Astrocyte (in vitro differentiated cells and primary cell): ENCODE measurements at regions not wholly inside any gene's neighbourhood (a gene's known extent, or its start where the extent isn't known, plus 50 kb on each side); places are given as distances from the start of the nearest gene placed in this dataset.

Experiments
- CTCF ChIP-seq: IDR thresholded peaks from 2 replicates; pipeline ENCODE4 v1.5.1; 2011; ENCODE audit warnings: low read depth, mild to moderate bottlenecking, inconsistent platforms, low read length, moderate library complexity; ENCODE audit not compliant: insufficient read depth
- EZH2 ChIP-seq: IDR thresholded peaks from 2 replicates; pipeline ENCODE4 v1.6.1; 2012; ENCODE audit warnings: mild to moderate bottlenecking, low read length, inconsistent platforms; ENCODE audit not compliant: insufficient read depth

- TF ChIP-seq CTCF (no peak), EZH2 (no peak)
Observed at GRCh38 chr9:120312031-120312430, 267.9 kb downstream of the CDK5RAP2 start.
